Vagina (tissue), 2 donors: ENCODE measurements at regions not wholly inside any gene's neighbourhood (a gene's known extent, or its start where the extent isn't known, plus 50 kb on each side); places are given as distances from the start of the nearest gene placed in this dataset.

Experiments
- DNase-seq, 2 donors: peaks; one replicate each; pipeline ENCODE4 v3.0.0-alpha.2; 2017; ENCODE audit errors: extremely low spot score in 2 of 2
- H3K27ac ChIP-seq: fragments of 200-600 bp; sonication (generic); one replicate; pipeline ENCODE4 v1.5.1; 2019
- H3K27me3 ChIP-seq: fragments of 200-600 bp; sonication (generic); one replicate; pipeline ENCODE4 v1.5.1; 2019
- H3K36me3 ChIP-seq, 2 donors: fragments of 200-600 bp; sonication (generic); one replicate each; pipeline ENCODE4 v1.5.1; 2017 to 2019
- H3K4me1 ChIP-seq: fragments of 200-600 bp; sonication (generic); one replicate; pipeline ENCODE4 v1.5.1; 2019
- H3K4me3 ChIP-seq, 2 donors: fragments of 200-600 bp; sonication (generic); 1 replicate in 1 of 2; 2 replicates in 1 of 2; pipeline ENCODE4 v1.5.1; 2016 to 2019
- H3K9me3 ChIP-seq: fragments of 200-600 bp; sonication (generic); one replicate; pipeline ENCODE4 v1.5.1; 2019
- CTCF ChIP-seq, 3 experiments: fragments of 450-650 bp in 2 of 3; fragments of 200-600 bp in 1 of 3; sonication (generic) in 1 of 3; IDR thresholded peaks; one replicate each; pipeline ENCODE4 v1.5.1; 2017 to 2019; ENCODE audit warnings: antibody characterized with exemption in 3 of 3, mild to moderate bottlenecking in 2 of 3, moderate library complexity in 2 of 3
- POLR2A ChIP-seq, 2 donors: fragments of 450-650 bp; IDR thresholded peaks; one replicate each; pipeline ENCODE4 v1.6.1; 2017; ENCODE audit warnings: antibody characterized with exemption in 2 of 2, mild to moderate bottlenecking in 2 of 2, moderate library complexity in 2 of 2
- POLR2AphosphoS5 ChIP-seq, 2 donors: sonication (generic); formaldehyde crosslinking; IDR thresholded peaks; one replicate each; pipeline ENCODE4 v1.9.0; 2017; ENCODE audit warnings: antibody characterized with exemption in 2 of 2, mild to moderate bottlenecking in 2 of 2, low read depth in 1 of 2; ENCODE audit not compliant: insufficient read depth in 1 of 2
- intact Hi-C: fragments of 100-400 bp; cut with DNase I; formaldehyde crosslinking; loops from one replicate; pipeline ENCODE4 v1.15.1; 2023

- no peaks in the 10 kb centered on the region for H3K4me1 ChIP-seq
- DNase-seq, result no peak
- no peak overlapping the region for H3K4me3 ChIP-seq
- no peak overlapping the region for H3K27ac ChIP-seq
- H3K9me3 ChIP-seq, result no peaks in the 10 kb centered on the region
- TF ChIP-seq POLR2A (IDR thresholded peaks at IDR 0.05) (no peak), POLR2AphosphoS5 (IDR thresholded peaks at IDR 0.05; ENCODE audit: insufficient read depth in 1 of 2, low read depth in 1 of 2) (no peak), CTCF (IDR thresholded peaks at IDR 0.05) (no peak)
- no peaks in the 10 kb centered on the region for H3K36me3 ChIP-seq
- intact Hi-C loops, result no loop called here
- no peaks in the 10 kb centered on the region for H3K27me3 ChIP-seq
These were observed 511.7 kb upstream of the NOX3 start for GRCh38 chr6:155967322-155967721.

GRCh38 chr6:155964544-155964943 lies 508.9 kb upstream of the NOX3 start:
- Histone ChIP-seq H3K9me3 (no peaks in the 10 kb centered on the region), H3K4me3 (no peak overlapping the region), H3K27ac (no peak overlapping the region), H3K36me3 (no peaks in the 10 kb centered on the region), H3K4me1 (no peaks in the 10 kb centered on the region), H3K27me3 (no peaks in the 10 kb centered on the region)
- TF ChIP-seq POLR2A (IDR thresholded peaks at IDR 0.05), result no peak
- TF ChIP-seq CTCF (IDR thresholded peaks at IDR 0.05), result no peak
- no peak for TF ChIP-seq POLR2AphosphoS5 (IDR thresholded peaks at IDR 0.05; ENCODE audit: insufficient read depth in 1 of 2, low read depth in 1 of 2)
- no peak for DNase-seq
- intact Hi-C loops, result no loop called here

GRCh38 chr6:155962276-155962675 lies 506.6 kb upstream of the NOX3 start:
- no peaks in the 10 kb centered on the region for H3K9me3 ChIP-seq
- intact Hi-C loops, result no loop called here
- H3K27me3 ChIP-seq, result no peaks in the 10 kb centered on the region
- H3K36me3 ChIP-seq, result no peaks in the 10 kb centered on the region
- TF ChIP-seq POLR2A (IDR thresholded peaks at IDR 0.05), result no peak
- no peak for TF ChIP-seq POLR2AphosphoS5 (IDR thresholded peaks at IDR 0.05; ENCODE audit: insufficient read depth in 1 of 2, low read depth in 1 of 2)
- no peak for TF ChIP-seq CTCF (IDR thresholded peaks at IDR 0.05)
- DNase-seq, result no peak
- H3K27ac ChIP-seq, result no peak overlapping the region
- no peaks in the 10 kb centered on the region for H3K4me1 ChIP-seq
- no peak overlapping the region for H3K4me3 ChIP-seq

- no peak for DNase-seq
- no peak for TF ChIP-seq POLR2AphosphoS5 (IDR thresholded peaks at IDR 0.05; ENCODE audit: insufficient read depth in 1 of 2, low read depth in 1 of 2)
- TF ChIP-seq CTCF (IDR thresholded peaks at IDR 0.05), result no peak
- no peak for TF ChIP-seq POLR2A (IDR thresholded peaks at IDR 0.05)
- Histone ChIP-seq H3K27ac (no peak overlapping the region), H3K27me3 (no peaks in the 10 kb centered on the region), H3K36me3 (no peaks in the 10 kb centered on the region), H3K4me1 (no peaks in the 10 kb centered on the region), H3K4me3 (no peak overlapping the region), H3K9me3 (no peaks in the 10 kb centered on the region)
- intact Hi-C loops, result no loop called here
These were observed 504.4 kb upstream of the NOX3 start for GRCh38 chr6:155959898-155960495.

GRCh38 chr6:155958550-155958949 lies 502.9 kb upstream of the NOX3 start:
- TF ChIP-seq CTCF (IDR thresholded peaks at IDR 0.05) (no peak), POLR2AphosphoS5 (IDR thresholded peaks at IDR 0.05; ENCODE audit: insufficient read depth in 1 of 2, low read depth in 1 of 2) (no peak), POLR2A (IDR thresholded peaks at IDR 0.05) (no peak)
- Histone ChIP-seq H3K4me1 (no peaks in the 10 kb centered on the region), H3K4me3 (no peak overlapping the region), H3K27me3 (no peaks in the 10 kb centered on the region), H3K36me3 (no peaks in the 10 kb centered on the region), H3K9me3 (no peaks in the 10 kb centered on the region), H3K27ac (no peak overlapping the region)
- no peak for DNase-seq
- intact Hi-C loops, result no loop called here
